Thyroid gland (tissue), 4 donors: ENCODE measurements at regions not wholly inside any gene's neighbourhood (a gene's known extent, or its start where the extent isn't known, plus 50 kb on each side); places are given as distances from the start of the nearest gene placed in this dataset.

Experiments
- POLR2A ChIP-seq, 2 donors: fragments of 450-650 bp; IDR thresholded peaks; one replicate each; pipeline ENCODE4 v1.6.1; 2017; ENCODE audit warnings: antibody characterized with exemption in 2 of 2, mild to moderate bottlenecking in 2 of 2, moderate library complexity in 1 of 2
- TF ChIP-seq, protein P1 (sequence below), 6 experiments: fragments of 200-600 bp in 3 of 6; fragments of 450-650 bp in 3 of 6; sonication (generic) in 3 of 6; IDR thresholded peaks; one replicate each; pipeline ENCODE4 v1.5.1; 2016 to 2019; ENCODE audit warnings: antibody characterized with exemption in 6 of 6, mild to moderate bottlenecking in 2 of 6, inconsistent platforms in 1 of 6, moderate library complexity in 1 of 6

DNA sequence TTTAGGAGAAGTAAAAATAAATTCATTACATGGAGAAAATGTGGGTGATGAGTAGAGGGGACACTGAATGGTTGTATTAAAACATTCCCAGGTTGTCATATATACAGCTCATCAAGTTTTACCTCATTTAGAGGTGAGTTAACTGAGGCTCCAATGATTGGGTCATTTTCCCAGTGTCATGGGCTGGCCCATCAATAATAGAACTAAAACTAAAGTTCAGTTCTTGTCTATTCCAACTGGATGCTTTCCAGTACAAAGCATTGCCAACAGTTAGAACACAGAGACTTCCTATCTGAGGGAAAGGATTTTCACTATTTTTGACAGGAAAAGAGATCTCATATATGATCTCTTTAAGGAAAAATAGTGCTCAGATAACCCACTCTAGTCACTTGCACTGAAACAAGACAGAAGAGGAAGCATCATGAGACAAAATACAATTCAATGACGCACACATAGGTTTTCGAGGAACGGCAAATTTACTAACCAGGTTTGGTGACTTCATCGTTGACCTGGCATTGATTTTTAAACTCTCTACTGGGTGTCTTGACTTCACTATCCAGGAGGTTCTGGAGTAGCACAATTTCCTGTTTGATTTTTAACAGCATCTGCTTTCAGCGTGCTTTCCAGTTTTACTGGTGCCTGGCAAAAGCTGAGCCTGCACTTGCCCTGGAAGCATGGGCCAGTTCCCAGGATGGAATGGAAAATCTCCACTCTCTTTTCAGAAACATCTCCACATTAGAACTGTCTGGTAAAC lies 195.5 kb upstream of the FBXL4 start:
- TF ChIP-seq, protein P1, sequence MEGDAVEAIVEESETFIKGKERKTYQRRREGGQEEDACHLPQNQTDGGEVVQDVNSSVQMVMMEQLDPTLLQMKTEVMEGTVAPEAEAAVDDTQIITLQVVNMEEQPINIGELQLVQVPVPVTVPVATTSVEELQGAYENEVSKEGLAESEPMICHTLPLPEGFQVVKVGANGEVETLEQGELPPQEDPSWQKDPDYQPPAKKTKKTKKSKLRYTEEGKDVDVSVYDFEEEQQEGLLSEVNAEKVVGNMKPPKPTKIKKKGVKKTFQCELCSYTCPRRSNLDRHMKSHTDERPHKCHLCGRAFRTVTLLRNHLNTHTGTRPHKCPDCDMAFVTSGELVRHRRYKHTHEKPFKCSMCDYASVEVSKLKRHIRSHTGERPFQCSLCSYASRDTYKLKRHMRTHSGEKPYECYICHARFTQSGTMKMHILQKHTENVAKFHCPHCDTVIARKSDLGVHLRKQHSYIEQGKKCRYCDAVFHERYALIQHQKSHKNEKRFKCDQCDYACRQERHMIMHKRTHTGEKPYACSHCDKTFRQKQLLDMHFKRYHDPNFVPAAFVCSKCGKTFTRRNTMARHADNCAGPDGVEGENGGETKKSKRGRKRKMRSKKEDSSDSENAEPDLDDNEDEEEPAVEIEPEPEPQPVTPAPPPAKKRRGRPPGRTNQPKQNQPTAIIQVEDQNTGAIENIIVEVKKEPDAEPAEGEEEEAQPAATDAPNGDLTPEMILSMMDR (IDR thresholded peaks at IDR 0.05) = no peak
- TF ChIP-seq POLR2A (IDR thresholded peaks at IDR 0.05) = no peak
